ENCODE measurements at regions not wholly inside any gene's neighbourhood (a gene's known extent, or its start where the extent isn't known, plus 50 kb on each side); places are given as distances from the start of the nearest gene placed in this dataset.

DNA sequence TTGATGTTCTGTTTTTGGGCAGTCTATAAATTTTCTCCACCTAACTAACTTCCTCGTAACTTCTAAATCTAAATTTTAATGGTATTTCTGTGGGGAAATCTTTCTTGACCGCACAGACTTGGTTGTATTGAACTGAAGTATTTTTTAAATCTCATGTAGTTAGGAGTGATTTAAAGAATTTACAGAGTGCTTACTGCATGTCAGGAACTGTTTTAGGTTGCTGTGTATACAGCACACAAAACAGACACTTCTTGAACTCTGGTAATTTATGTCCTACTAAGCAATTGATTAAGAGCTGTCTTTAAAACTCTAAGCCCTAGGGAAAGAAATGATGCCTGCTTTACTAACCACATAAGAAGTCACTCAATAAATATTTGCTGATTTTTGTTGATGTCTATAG, 1350.2 kb downstream of the ZPLD1 start:
- no peak for DNase-seq
- no peak for TF ChIP-seq EZH2 (IDR thresholded peaks at IDR 0.05; ENCODE audit: borderline replicate concordance, low read depth, low read length, severe bottlenecking)
- TF ChIP-seq, protein P1, sequence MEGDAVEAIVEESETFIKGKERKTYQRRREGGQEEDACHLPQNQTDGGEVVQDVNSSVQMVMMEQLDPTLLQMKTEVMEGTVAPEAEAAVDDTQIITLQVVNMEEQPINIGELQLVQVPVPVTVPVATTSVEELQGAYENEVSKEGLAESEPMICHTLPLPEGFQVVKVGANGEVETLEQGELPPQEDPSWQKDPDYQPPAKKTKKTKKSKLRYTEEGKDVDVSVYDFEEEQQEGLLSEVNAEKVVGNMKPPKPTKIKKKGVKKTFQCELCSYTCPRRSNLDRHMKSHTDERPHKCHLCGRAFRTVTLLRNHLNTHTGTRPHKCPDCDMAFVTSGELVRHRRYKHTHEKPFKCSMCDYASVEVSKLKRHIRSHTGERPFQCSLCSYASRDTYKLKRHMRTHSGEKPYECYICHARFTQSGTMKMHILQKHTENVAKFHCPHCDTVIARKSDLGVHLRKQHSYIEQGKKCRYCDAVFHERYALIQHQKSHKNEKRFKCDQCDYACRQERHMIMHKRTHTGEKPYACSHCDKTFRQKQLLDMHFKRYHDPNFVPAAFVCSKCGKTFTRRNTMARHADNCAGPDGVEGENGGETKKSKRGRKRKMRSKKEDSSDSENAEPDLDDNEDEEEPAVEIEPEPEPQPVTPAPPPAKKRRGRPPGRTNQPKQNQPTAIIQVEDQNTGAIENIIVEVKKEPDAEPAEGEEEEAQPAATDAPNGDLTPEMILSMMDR (IDR thresholded peaks at IDR 0.05; ENCODE audit: borderline replicate concordance, extremely low read depth, low read length, poor library complexity, severe bottlenecking): no peak
- no peaks in the 10 kb centered on the region for H3K4me1 ChIP-seq (ENCODE audit: insufficient read depth, low read length)
- no peaks in the 10 kb centered on the region for H3K79me2 ChIP-seq (ENCODE audit: insufficient read depth, low read length)
- H3K9ac ChIP-seq (ENCODE audit: low read depth, low read length): no peak overlapping the region
- no peak overlapping the region for H3K4me2 ChIP-seq (ENCODE audit: insufficient read depth, low read length)
- H3K27ac ChIP-seq (ENCODE audit: low read length): no peak overlapping the region
- no peaks in the 10 kb centered on the region for H4K20me1 ChIP-seq (ENCODE audit: insufficient read depth, low read length)
- H3K4me3 ChIP-seq (ENCODE audit: low read depth in 1 of 2, low read length in 2 of 2): no peak overlapping the region
- no peaks in the 10 kb centered on the region for H3K9me3 ChIP-seq (ENCODE audit: insufficient read depth, low read length, severe bottlenecking)
- H3K27me3 ChIP-seq (ENCODE audit: insufficient read depth, low read length, poor library complexity): no peaks in the 10 kb centered on the region
- ATAC-seq (ENCODE audit: insufficient read depth, low read depth): no peak
- H3K36me3 ChIP-seq (ENCODE audit: insufficient read depth, low read length): no peaks in the 10 kb centered on the region
- no peak overlapping the region for H2AFZ ChIP-seq (ENCODE audit: low read depth, low read length)

DNA sequence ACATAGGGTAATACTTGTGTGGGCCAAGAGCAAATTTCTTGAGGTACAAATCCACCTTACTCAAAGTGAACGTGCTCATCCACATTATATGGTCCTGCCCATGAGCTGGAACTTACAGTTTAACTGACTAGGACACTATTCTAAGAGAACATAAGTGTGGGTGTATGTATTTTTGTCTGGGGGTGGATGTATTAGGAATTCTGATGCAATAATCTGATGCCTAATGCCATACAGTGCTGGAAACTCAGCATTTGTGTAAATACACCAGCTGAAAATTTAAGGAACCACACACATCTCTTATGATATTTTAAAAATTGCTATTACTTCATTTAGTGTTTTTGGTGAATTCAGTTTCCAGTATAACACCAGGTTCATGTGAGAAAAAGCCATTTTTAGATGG, 1350.7 kb downstream of the ZPLD1 start:
- Histone ChIP-seq H3K27ac (ENCODE audit: low read length) (no peak overlapping the region), H2AFZ (ENCODE audit: low read depth, low read length) (no peak overlapping the region), H3K4me1 (ENCODE audit: insufficient read depth, low read length) (no peaks in the 10 kb centered on the region), H3K9ac (ENCODE audit: low read depth, low read length) (no peak overlapping the region), H3K36me3 (ENCODE audit: insufficient read depth, low read length) (no peaks in the 10 kb centered on the region), H3K79me2 (ENCODE audit: insufficient read depth, low read length) (no peaks in the 10 kb centered on the region), H3K4me3 (ENCODE audit: low read depth in 1 of 2, low read length in 2 of 2) (no peak overlapping the region), H3K4me2 (ENCODE audit: insufficient read depth, low read length) (no peak overlapping the region), H3K27me3 (ENCODE audit: insufficient read depth, low read length, poor library complexity) (no peaks in the 10 kb centered on the region), H3K9me3 (ENCODE audit: insufficient read depth, low read length, severe bottlenecking) (no peaks in the 10 kb centered on the region), H4K20me1 (ENCODE audit: insufficient read depth, low read length) (no peaks in the 10 kb centered on the region)
- TF ChIP-seq, protein P1 (IDR thresholded peaks at IDR 0.05; ENCODE audit: borderline replicate concordance, extremely low read depth, low read length, poor library complexity, severe bottlenecking): no peak
- no peak for TF ChIP-seq EZH2 (IDR thresholded peaks at IDR 0.05; ENCODE audit: borderline replicate concordance, low read depth, low read length, severe bottlenecking)
- ATAC-seq (ENCODE audit: insufficient read depth, low read depth): no peak
- no peak for DNase-seq

DNA sequence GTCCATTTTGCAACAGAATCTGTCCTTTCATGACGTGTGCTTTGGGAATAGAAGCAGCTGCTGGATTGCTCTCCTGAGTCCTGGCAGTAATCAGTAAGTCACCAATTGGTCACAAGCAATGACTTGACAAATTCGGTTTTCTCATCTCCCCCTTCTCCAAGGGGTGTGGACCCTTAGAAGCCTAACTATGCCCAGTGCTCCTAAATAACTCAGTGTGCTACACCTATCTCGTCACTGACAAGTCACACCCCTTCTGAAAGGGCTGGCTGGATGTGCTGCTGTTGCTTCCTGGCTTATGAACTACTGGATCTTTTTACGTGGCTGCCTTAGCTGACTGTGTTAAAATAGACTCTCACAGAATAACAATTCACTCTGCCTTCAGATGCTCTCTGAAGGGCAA, 1351.5 kb downstream of the ZPLD1 start:
- Histone ChIP-seq H3K4me1 (ENCODE audit: insufficient read depth, low read length) (no peaks in the 10 kb centered on the region), H3K4me2 (ENCODE audit: insufficient read depth, low read length) (no peak overlapping the region), H4K20me1 (ENCODE audit: insufficient read depth, low read length) (no peaks in the 10 kb centered on the region), H2AFZ (ENCODE audit: low read depth, low read length) (no peak overlapping the region), H3K9me3 (ENCODE audit: insufficient read depth, low read length, severe bottlenecking) (no peaks in the 10 kb centered on the region), H3K27ac (ENCODE audit: low read length) (no peak overlapping the region), H3K79me2 (ENCODE audit: insufficient read depth, low read length) (no peaks in the 10 kb centered on the region), H3K9ac (ENCODE audit: low read depth, low read length) (no peak overlapping the region), H3K4me3 (ENCODE audit: low read depth in 1 of 2, low read length in 2 of 2) (no peak overlapping the region), H3K27me3 (ENCODE audit: insufficient read depth, low read length, poor library complexity) (no peaks in the 10 kb centered on the region), H3K36me3 (ENCODE audit: insufficient read depth, low read length) (no peaks in the 10 kb centered on the region)
- DNase-seq: no peak
- no peak for ATAC-seq (ENCODE audit: insufficient read depth, low read depth)
- TF ChIP-seq, protein P1 (IDR thresholded peaks at IDR 0.05; ENCODE audit: borderline replicate concordance, extremely low read depth, low read length, poor library complexity, severe bottlenecking): no peak
- no peak for TF ChIP-seq EZH2 (IDR thresholded peaks at IDR 0.05; ENCODE audit: borderline replicate concordance, low read depth, low read length, severe bottlenecking)
